GM23338 (cell line): ENCODE measurements at regions not wholly inside any gene's neighbourhood (a gene's known extent, or its start where the extent isn't known, plus 50 kb on each side); places are given as distances from the start of the nearest gene placed in this dataset.

ENCODE experiments used
- EZH2 ChIP-seq: fragments of 200-600 bp; sonication (generic); IDR thresholded peaks from one replicate; pipeline ENCODE4 v1.8.0; 2017; ENCODE audit warnings: antibody characterized with exemption, mild to moderate bottlenecking, low read depth; ENCODE audit not compliant: unreplicated experiment
- TF ChIP-seq, protein P1 (sequence below), 2 experiments: fragments of 200-600 bp in 1 of 2; sonication (generic) in 1 of 2; conservative IDR thresholded peaks; 2 replicates each; pipeline versions ENCODE4 v1.5.1 to v1.6.1; 2016 to 2017; ENCODE audit warnings: antibody characterized with exemption in 2 of 2, low read depth in 2 of 2, mild to moderate bottlenecking in 2 of 2, moderate library complexity in 1 of 2

DNA sequence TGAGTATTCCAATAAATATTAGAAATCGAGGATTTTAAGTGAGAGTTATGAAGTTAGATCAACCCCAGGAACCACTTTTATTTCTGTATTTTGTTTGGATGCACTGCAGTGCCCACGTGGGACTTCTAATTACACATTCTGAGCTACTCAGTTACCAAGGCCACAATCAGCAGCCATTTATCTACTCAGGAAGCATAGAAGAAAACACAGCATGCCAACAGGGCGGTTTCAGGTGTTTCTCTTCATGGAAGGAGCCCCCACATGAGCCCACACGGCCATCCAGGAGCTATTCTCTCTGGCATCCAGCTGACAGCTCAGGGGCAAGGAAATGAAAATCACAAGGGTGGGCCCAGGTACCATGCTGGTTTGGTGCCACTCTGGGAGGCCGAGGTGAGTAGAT lies 266.5 kb upstream of the MKLN1 start:
- TF ChIP-seq, protein P1, sequence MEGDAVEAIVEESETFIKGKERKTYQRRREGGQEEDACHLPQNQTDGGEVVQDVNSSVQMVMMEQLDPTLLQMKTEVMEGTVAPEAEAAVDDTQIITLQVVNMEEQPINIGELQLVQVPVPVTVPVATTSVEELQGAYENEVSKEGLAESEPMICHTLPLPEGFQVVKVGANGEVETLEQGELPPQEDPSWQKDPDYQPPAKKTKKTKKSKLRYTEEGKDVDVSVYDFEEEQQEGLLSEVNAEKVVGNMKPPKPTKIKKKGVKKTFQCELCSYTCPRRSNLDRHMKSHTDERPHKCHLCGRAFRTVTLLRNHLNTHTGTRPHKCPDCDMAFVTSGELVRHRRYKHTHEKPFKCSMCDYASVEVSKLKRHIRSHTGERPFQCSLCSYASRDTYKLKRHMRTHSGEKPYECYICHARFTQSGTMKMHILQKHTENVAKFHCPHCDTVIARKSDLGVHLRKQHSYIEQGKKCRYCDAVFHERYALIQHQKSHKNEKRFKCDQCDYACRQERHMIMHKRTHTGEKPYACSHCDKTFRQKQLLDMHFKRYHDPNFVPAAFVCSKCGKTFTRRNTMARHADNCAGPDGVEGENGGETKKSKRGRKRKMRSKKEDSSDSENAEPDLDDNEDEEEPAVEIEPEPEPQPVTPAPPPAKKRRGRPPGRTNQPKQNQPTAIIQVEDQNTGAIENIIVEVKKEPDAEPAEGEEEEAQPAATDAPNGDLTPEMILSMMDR (conservative IDR thresholded peaks at IDR 0.05; ENCODE audit: low read depth in 2 of 2), result no peak
- no peak for TF ChIP-seq EZH2
